NCI-H524 treated with DMSO at 0.1 percent for 48 hours (cell line): ENCODE measurements at regions not wholly inside any gene's neighbourhood (a gene's known extent, or its start where the extent isn't known, plus 50 kb on each side); places are given as distances from the start of the nearest gene placed in this dataset.

Experiments
- DNase-seq: peaks from one replicate; lab custom pipeline; 2025; lab: John Stamatoyannopoulos, UW

DNA sequence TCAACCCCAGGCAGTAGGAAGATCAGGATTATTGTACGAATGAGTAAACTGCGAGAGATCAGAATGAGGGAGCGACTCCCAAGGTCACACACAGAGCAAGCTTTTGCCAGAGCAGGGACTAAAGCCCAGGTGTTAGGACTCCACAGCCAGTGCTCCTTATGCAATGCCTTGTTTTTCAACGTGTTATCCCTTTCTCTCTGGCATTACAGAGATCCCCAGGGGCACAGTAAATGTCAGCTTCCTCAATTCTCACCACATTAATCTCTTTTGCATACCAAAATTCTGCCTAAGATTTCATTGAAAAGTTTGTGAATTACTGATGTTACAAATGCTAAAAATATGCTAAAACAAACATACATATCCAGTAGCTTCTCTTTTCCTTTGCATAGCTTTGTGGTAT lies 68.1 kb upstream of the CES5A start:
- no peak for DNase-seq

DNA sequence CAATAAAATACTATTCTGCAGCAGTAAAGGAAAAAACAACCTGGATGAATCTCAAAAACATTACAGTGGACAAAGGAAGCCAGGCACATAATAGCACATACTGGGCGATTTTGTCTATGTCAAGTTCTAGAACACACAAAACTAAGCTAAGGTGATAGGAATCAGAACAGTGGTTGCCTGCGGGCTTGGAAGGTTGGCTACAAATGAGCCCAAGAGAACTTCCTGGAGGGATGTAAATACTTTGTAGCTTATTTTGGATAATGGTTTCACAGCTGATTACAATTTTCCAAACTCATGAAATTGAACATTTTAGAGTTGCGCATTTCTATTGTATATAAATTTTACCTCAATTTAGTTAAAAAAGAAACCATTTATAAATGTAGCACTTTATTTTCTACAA lies 67.6 kb upstream of the CES5A start:
- no peak for DNase-seq

DNA sequence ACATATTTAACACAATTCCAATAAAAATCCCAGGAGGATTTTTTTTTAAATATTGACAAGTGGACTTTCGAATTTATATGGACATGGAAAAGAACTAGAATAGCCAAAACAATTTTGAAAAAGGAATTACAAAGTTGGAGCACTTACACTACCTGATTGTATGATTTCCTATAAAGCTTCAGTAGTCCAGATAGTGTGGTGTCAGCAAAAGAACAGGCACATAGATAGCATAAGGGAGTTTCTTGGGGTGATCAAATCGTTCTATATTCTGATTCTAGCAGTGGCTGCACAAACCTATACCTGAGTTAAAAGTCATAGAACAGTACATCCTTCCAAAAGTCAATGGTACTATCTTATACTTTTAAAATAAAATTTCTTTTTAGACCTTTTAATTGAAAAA lies 66.4 kb upstream of the CES5A start:
- no peak for DNase-seq

DNA sequence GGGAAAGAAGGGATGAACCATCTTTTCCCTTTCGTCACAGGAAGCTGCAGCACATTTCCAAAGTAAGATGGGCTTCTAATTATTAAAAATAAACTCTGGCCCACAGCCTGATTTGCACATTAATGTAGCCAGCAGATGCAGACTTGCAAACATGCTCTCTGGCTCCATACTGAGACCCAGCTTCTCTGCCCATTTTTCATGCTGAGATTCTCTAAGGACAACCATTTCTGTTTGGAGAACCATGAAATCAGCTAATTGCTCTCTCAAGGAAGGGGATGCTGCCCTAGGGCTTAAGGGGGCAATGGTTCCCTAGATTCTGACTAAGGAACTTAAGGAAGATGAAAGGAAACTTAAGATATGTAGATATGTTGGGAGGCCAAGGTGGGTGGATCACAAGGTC lies 63.0 kb upstream of the CES5A start:
- no peak for DNase-seq

DNA sequence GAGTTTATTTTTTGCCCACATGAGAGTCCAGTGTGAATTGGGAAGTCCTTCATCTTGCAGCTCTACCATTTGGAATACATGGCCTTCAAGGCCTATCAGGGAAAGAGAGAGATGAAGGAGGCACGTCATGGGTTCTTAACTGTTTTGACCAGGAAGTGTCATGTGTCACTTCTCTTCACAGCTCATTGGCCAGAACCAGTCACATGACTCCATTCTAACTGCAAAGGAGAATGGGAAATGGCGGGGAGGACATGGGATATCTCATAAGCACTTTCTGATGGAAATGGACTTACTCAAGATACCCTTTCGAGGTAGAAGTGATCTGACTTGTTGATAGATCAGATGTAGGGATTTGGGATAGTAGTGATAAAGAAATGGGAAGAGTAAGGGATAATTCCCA lies 57.9 kb upstream of the CES5A start:
- no peak for DNase-seq

DNA sequence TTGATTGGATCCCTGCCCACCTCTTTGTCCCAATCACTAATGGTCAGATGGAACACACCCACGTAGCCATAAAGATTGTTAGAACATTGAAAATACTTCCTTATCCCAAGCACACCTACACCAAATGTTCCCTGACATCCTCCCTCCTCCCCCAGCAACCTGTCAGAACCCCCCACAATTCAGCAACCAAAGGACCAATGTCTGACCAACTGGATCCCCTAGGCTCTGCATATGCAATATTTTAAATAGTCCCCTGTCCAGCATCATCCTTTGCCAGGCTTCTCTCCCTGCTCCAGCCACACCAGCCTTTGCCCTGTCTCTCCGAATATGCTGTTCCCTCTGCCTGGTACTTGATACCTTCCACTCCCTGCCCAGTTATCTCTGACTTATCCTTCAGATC lies 54.9 kb upstream of the CES5A start:
- no peak for DNase-seq

DNA sequence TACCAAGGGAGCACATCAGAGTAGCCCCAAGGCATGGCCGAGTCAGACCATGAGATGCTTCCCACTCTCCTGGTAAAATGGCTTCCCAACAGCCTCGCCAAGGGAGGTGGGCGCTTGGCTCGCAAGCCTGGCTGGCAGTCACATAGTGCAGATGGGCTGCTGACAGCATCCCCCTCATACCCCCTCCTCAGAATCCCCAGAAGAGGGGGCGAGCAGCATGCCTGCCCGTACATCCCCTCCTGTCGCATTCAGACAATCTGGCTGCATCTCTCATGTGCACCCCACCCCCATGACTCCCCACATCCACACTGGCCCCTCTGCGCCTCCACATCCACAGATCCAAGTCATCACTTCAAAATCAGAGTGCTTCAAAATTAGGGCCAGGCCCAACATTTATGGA lies 54.0 kb upstream of the CES5A start:
- no peak for DNase-seq

DNA sequence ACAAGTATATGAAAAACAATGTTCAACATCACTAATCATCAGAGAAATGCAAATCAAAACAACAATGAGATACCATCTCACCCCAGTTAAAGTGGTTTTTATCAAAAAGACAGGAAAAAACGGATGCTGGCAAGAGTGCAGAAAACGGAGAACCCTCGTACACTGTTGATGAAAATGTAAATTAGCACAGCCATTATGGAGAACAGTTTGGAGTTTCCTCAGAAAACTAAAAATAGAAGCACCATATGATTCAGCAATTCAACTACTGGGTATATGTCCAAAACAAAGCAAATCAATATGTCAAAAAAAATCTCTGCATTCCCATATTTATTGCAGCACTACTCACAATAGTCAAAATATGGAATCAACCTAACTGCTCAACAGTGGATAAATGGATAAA lies 50.1 kb upstream of the CES5A start:
- DNase-seq, result no peak
